ENCODE measurements at regions not wholly inside any gene's neighbourhood (a gene's known extent, or its start where the extent isn't known, plus 50 kb on each side); places are given as distances from the start of the nearest gene placed in this dataset.

DNA sequence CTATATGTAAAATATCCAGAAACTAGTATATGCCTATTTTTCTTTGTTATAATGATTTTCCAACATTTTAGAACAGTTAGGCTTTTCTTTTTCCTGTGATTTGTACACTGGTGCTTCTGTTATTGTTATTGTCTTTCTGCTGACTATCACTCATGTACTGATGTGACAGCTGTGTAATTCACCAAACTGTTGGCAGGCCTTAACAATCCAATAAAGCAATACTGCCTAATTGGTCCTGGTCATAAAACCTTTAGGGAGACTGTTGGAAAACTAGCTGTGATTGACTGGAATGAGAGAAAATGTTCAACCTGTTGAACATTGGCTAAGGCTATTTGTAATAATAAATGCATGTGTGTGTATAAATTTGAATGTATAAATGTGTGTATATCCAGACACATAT lies 956.6 kb downstream of the REEP3 start:
- no peak for TF ChIP-seq CTCF (conservative IDR thresholded peaks at IDR 0.05; ENCODE audit: low read depth, low read length)
- H3K4me3 ChIP-seq (ENCODE audit: low read depth, low read length) = no peak overlapping the region
- no peak for DNase-seq (ENCODE audit: low read depth)

- DNase-seq (ENCODE audit: low read depth) = no peak
- no peak for TF ChIP-seq CTCF (conservative IDR thresholded peaks at IDR 0.05; ENCODE audit: low read depth, low read length)
- H3K4me3 ChIP-seq (ENCODE audit: low read depth, low read length) = no peak overlapping the region
Observed at GRCh38 chr10:64484811-64485330, 963.7 kb downstream of the REEP3 start.

- TF ChIP-seq CTCF (conservative IDR thresholded peaks at IDR 0.05; ENCODE audit: low read depth, low read length) = no peak
- no peak overlapping the region for H3K4me3 ChIP-seq (ENCODE audit: low read depth, low read length)
- DNase-seq (ENCODE audit: low read depth) = peak; percentile 50
Observed at GRCh38 chr10:64486149-64486548, 964.9 kb downstream of the REEP3 start.

GRCh38 chr10:64486901-64487300 lies 965.7 kb downstream of the REEP3 start:
- no peak for DNase-seq (ENCODE audit: low read depth)
- no peak overlapping the region for H3K4me3 ChIP-seq (ENCODE audit: low read depth, low read length)
- no peak for TF ChIP-seq CTCF (conservative IDR thresholded peaks at IDR 0.05; ENCODE audit: low read depth, low read length)

DNA sequence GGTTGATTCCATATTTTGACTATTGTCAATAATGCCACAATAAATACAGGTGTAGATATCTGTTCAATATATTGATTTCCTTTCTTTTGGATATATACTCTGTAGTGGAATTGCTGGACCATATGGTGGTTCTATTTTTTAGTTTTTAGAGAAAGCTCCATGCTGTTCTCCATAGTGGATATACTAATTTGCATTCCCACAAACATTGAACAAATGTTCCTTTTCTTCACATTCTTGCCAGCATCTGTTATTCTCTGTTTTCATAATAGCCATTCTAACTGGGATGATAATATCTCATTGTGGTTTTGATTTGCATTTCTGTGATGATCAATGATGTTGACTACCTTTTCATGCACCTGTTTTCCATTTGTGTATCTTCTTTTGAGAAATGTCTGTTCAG lies 973.7 kb downstream of the REEP3 start:
- no peak overlapping the region for H3K4me3 ChIP-seq (ENCODE audit: low read depth, low read length)
- DNase-seq (ENCODE audit: low read depth) = no peak
- no peak for TF ChIP-seq CTCF (conservative IDR thresholded peaks at IDR 0.05; ENCODE audit: low read depth, low read length)

GRCh38 chr10:64497306-64497705 lies 976.1 kb downstream of the REEP3 start:
- H3K4me3 ChIP-seq (ENCODE audit: low read depth, low read length) = no peak overlapping the region
- TF ChIP-seq CTCF (conservative IDR thresholded peaks at IDR 0.05; ENCODE audit: low read depth, low read length) = no peak
- DNase-seq (ENCODE audit: low read depth) = no peak

GRCh38 chr10:64501807-64502206 lies 980.6 kb downstream of the REEP3 start:
- DNase-seq (ENCODE audit: low read depth) = no peak
- no peak overlapping the region for H3K4me3 ChIP-seq (ENCODE audit: low read depth, low read length)
- no peak for TF ChIP-seq CTCF (conservative IDR thresholded peaks at IDR 0.05; ENCODE audit: low read depth, low read length)

Measured in epithelial cell of proximal tubule (primary cell).